ENCODE measurements at regions not wholly inside any gene's neighbourhood (a gene's known extent, or its start where the extent isn't known, plus 50 kb on each side); places are given as distances from the start of the nearest gene placed in this dataset.

- TF ChIP-seq ZNF562 (CRISPR knock-in tag; IDR thresholded peaks at IDR 0.05; ENCODE audit: borderline replicate concordance) = no peak
- TF ChIP-seq FOSL2 (CRISPR knock-in tag; IDR thresholded peaks at IDR 0.05) = no peak
- TF ChIP-seq, protein P1, sequence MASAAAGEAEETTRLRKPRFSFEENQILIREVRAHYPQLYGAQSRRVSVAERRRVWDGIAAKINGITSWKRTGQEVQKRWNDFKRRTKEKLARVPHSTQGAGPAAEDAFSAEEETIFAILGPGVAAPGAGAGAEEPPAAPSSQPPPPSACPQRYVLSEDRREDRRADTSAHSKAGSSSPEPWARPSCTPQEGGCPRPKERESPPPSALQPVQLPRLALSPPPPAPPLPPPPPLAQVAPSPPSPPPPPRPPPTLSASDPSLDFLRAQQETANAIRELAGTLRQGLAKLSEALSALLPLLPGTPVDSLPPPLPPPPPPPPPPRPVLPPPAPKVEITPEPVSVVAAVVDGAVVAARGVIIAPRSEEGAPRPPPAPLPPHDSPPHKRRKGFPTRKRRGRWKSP (CRISPR knock-in tag; IDR thresholded peaks at IDR 0.05) = no peak
- TF ChIP-seq, protein P2, sequence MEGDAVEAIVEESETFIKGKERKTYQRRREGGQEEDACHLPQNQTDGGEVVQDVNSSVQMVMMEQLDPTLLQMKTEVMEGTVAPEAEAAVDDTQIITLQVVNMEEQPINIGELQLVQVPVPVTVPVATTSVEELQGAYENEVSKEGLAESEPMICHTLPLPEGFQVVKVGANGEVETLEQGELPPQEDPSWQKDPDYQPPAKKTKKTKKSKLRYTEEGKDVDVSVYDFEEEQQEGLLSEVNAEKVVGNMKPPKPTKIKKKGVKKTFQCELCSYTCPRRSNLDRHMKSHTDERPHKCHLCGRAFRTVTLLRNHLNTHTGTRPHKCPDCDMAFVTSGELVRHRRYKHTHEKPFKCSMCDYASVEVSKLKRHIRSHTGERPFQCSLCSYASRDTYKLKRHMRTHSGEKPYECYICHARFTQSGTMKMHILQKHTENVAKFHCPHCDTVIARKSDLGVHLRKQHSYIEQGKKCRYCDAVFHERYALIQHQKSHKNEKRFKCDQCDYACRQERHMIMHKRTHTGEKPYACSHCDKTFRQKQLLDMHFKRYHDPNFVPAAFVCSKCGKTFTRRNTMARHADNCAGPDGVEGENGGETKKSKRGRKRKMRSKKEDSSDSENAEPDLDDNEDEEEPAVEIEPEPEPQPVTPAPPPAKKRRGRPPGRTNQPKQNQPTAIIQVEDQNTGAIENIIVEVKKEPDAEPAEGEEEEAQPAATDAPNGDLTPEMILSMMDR (CRISPR knock-in tag; IDR thresholded peaks at IDR 0.05) = no peak
- TF ChIP-seq ZNF24 (IDR thresholded peaks at IDR 0.05) = no peak
- no peak for TF ChIP-seq ZNF567 (CRISPR knock-in tag; IDR thresholded peaks at IDR 0.05; ENCODE audit: borderline replicate concordance)
- no peak for TF ChIP-seq ZNF510 (CRISPR knock-in tag; IDR thresholded peaks at IDR 0.05; ENCODE audit: low read depth)
- TF ChIP-seq, protein P3, sequence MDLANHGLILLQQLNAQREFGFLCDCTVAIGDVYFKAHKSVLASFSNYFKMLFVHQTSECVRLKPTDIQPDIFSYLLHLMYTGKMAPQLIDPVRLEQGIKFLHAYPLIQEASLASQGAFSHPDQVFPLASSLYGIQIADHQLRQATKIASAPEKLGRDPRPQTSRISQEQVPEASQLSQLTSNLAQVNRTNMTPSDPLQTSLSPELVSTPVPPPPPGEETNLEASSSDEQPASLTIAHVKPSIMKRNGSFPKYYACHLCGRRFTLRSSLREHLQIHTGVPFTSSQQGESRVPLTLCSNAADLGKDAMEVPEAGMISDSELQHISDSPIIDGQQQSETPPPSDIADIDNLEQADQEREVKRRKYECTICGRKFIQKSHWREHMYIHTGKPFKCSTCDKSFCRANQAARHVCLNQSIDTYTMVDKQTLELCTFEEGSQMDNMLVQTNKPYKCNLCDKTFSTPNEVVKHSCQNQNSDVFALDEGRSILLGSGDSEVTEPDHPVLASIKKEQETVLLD (CRISPR knock-in tag; IDR thresholded peaks at IDR 0.05; ENCODE audit: low read depth) = no peak
- TF ChIP-seq TFDP1 (CRISPR knock-in tag; IDR thresholded peaks at IDR 0.05; ENCODE audit: borderline replicate concordance) = no peak
Observed at GRCh38 chr13:61709258-61709657, 293.6 kb upstream of the PCDH20 start.
